ENCODE measurements at regions not wholly inside any gene's neighbourhood (a gene's known extent, or its start where the extent isn't known, plus 50 kb on each side); places are given as distances from the start of the nearest gene placed in this dataset.

DNA sequence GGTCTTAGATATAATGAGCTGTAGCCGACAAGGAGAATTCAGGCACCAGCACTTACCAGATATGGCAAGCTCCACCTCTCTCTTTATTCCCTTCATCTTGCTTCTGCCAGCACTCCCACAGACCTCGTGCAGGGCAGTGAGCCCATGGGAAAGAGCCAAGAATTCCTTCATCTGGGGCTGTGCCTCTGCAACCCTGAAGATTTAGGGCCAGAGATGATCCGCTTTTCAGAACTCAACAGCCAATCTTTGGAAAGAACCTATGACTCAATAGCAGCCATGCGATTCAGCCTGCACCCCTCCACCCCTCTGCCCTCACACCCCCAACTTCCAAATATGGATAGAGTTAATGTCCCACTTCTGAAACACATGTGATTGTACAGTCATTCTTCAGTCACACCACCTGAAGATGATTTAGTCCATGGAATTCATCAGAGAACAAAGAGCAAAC is 533.7 kb upstream of the TNP1 start:
- H3K27me3 ChIP-seq = no peaks in the 10 kb centered on the region
- peaks cover 0 to 6% of the 10 kb centered on the region in 2 donors for H3K9me3 ChIP-seq
- TF ChIP-seq, protein P1, sequence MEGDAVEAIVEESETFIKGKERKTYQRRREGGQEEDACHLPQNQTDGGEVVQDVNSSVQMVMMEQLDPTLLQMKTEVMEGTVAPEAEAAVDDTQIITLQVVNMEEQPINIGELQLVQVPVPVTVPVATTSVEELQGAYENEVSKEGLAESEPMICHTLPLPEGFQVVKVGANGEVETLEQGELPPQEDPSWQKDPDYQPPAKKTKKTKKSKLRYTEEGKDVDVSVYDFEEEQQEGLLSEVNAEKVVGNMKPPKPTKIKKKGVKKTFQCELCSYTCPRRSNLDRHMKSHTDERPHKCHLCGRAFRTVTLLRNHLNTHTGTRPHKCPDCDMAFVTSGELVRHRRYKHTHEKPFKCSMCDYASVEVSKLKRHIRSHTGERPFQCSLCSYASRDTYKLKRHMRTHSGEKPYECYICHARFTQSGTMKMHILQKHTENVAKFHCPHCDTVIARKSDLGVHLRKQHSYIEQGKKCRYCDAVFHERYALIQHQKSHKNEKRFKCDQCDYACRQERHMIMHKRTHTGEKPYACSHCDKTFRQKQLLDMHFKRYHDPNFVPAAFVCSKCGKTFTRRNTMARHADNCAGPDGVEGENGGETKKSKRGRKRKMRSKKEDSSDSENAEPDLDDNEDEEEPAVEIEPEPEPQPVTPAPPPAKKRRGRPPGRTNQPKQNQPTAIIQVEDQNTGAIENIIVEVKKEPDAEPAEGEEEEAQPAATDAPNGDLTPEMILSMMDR (IDR thresholded peaks at IDR 0.05) = no peak
- TF ChIP-seq POLR2AphosphoS5 (IDR thresholded peaks at IDR 0.05) = peak; percentile 46 to 91 (median 87)
- TF ChIP-seq POLR2A (IDR thresholded peaks at IDR 0.05) = no peak
- peak overlapping the region in 1 of 2 donors; percentile 37 for H3K27ac ChIP-seq
- intact Hi-C loops (cut with DNase I; ENCODE audit: low total_unique reads) = no loop called here
- peak in 1 of 2 donors; percentile 75 for DNase-seq (ENCODE audit: low spot score in 2 of 2)
- no peak overlapping the region for H3K4me3 ChIP-seq
- peaks cover 0 to 4% of the 10 kb centered on the region in 2 donors for H3K4me1 ChIP-seq
- H3K36me3 ChIP-seq = no peaks in the 10 kb centered on the region

DNA sequence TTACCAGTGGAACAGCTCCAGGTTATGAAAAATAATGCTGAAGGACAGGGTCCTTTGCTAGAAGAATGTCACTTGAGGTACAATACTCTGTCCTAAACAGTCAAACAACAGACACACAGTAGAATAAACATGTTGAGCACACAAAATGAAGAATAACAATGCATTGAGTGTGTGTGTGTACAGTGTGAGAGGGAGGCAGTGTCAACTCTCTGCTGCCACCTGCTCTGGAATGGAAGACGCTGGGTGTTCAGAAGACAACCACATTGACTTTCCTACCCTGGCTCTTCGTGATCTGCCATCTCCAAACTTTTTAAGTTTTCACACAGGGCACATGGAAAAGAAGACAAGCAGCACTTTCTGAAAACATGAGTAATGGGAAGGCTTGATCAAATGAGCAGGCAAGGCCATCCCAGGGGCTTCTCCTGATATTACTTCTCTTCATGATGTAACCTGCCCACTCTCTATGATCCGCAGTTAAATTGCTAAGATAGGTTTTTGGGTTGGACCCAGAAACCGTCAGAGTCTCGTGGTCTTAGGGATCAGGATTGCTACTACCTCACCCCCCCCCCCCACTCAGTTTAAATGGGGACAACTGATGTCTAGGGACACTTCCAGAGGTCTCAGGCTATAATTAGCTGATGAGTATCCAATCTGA is 533.2 kb upstream of the TNP1 start:
- Histone ChIP-seq H3K27me3 (no peaks in the 10 kb centered on the region), H3K27ac (peak overlapping the region; percentile 37 to 61), H3K9me3 (peaks cover 0 to 6% of the 10 kb centered on the region in 2 donors), H3K4me3 (no peak overlapping the region), H3K4me1 (peaks cover 0 to 4% of the 10 kb centered on the region in 2 donors), H3K36me3 (no peaks in the 10 kb centered on the region)
- DNase-seq (ENCODE audit: low spot score in 2 of 2) = no peak
- intact Hi-C loops (cut with DNase I; ENCODE audit: low total_unique reads) = no loop called here
- TF ChIP-seq POLR2AphosphoS5 (IDR thresholded peaks at IDR 0.05) = no peak

DNA sequence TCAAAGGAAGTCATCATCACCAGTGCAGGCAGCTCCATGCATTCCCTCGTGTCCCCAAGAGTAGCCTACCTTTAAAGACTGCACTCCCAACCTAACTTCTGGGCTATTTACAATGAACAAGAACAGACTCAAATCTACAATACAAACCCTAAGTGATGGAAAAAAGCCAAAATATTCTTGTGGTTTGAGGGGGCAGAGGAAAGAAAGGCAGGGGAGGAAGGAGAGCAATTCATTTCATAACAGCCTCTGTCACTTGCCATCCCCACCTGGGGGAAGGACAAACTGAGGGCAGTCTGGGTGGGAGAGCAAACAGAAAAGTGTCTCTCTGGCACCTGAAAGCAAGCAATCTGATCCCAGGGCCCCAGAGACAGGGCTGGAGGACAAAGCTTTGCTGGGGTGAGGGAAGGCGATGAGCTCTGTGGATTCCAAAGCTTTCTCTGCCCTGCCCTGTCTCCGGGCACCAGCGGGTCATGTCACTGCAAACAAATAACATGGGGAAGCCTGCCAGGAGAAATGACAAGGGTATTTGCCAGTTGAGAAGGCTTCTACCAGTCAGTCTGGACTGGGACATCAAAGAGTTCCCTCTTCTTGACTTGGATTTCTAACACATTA is 528.0 kb upstream of the TNP1 start:
- Histone ChIP-seq H3K4me3 (no peak overlapping the region), H3K36me3 (no peaks in the 10 kb centered on the region), H3K27ac (peak overlapping the region; percentile 80 to 81), H3K4me1 (no peaks in the 10 kb centered on the region), H3K27me3 (no peaks in the 10 kb centered on the region), H3K9me3 (peaks cover 0 to 6% of the 10 kb centered on the region in 2 donors)
- DNase-seq (ENCODE audit: low spot score in 2 of 2) = peak; percentile 67 to 72
- intact Hi-C loops (cut with DNase I; ENCODE audit: low total_unique reads) = no loop called here
- TF ChIP-seq, protein P1 (IDR thresholded peaks at IDR 0.05) = no peak
- TF ChIP-seq POLR2A (IDR thresholded peaks at IDR 0.05) = no peak

DNA sequence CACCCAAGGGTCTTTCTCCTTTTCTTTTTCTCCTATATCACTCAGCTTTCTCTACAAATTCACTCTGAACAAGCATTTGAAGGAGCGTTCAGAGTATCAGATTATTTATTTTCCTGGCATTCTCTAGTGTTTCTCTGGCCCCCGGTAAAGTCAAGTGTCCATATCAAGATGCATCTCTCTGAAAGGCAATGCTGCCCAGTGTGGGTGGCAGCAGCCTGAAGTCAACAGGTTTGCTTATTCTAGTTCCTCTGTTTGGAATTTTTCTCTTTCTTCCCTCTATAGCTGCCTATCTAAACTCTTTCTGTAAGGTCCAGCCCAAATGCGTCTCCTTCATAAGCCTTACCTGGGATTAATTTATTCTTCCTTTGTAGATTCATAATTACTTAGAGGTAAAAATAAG is 526.2 kb upstream of the TNP1 start:
- intact Hi-C loops (cut with DNase I; ENCODE audit: low total_unique reads) = no loop called here
- Histone ChIP-seq H3K36me3 (no peaks in the 10 kb centered on the region), H3K27ac (no peak overlapping the region), H3K9me3 (peaks cover 0 to 5% of the 10 kb centered on the region in 2 donors), H3K4me1 (no peaks in the 10 kb centered on the region), H3K27me3 (no peaks in the 10 kb centered on the region), H3K4me3 (no peak overlapping the region)
- TF ChIP-seq, protein P1 (IDR thresholded peaks at IDR 0.05) = no peak
- TF ChIP-seq POLR2AphosphoS5 (IDR thresholded peaks at IDR 0.05) = no peak
- TF ChIP-seq POLR2A (IDR thresholded peaks at IDR 0.05) = no peak
- DNase-seq (ENCODE audit: low spot score in 2 of 2) = no peak

DNA sequence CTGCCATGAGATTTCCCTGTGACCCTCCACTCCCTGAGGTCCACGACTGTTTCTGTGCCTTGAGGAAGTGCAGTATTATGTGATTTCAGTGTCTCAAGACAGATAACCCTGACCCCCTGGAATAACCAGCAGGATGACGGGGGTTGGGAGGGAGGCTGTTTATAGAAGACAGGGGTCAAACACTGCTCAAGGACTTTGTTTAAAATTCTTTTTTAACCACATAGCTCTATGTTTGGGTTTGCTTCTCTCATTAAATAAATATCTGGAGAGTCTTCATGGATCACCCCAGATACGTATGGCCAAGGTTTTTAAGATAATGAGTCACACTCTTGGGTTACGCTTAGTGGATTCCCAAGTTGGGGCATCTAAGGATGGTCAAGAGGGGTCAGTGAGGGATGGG is 523.8 kb upstream of the TNP1 start:
- Histone ChIP-seq H3K27ac (no peak overlapping the region), H3K27me3 (no peaks in the 10 kb centered on the region)
- intact Hi-C loops (cut with DNase I; ENCODE audit: low total_unique reads) = loop anchor here (5.0 kb wide), 1 partner anchor 426 kb away; no protein-coding TSS in a partner anchor

More for the DNA sequence above, 523.8 kb upstream of the TNP1 start:
- no peak for DNase-seq (ENCODE audit: low spot score in 2 of 2)
- H3K36me3 ChIP-seq = no peaks in the 10 kb centered on the region
- no peaks in the 10 kb centered on the region for H3K9me3 ChIP-seq
- TF ChIP-seq POLR2A (IDR thresholded peaks at IDR 0.05) = no peak
- TF ChIP-seq, protein P1 (IDR thresholded peaks at IDR 0.05) = no peak
- H3K4me1 ChIP-seq = no peaks in the 10 kb centered on the region
- H3K4me3 ChIP-seq = no peak overlapping the region
